ENCODE measurements at regions not wholly inside any gene's neighbourhood (a gene's known extent, or its start where the extent isn't known, plus 50 kb on each side); places are given as distances from the start of the nearest gene placed in this dataset.

DNA sequence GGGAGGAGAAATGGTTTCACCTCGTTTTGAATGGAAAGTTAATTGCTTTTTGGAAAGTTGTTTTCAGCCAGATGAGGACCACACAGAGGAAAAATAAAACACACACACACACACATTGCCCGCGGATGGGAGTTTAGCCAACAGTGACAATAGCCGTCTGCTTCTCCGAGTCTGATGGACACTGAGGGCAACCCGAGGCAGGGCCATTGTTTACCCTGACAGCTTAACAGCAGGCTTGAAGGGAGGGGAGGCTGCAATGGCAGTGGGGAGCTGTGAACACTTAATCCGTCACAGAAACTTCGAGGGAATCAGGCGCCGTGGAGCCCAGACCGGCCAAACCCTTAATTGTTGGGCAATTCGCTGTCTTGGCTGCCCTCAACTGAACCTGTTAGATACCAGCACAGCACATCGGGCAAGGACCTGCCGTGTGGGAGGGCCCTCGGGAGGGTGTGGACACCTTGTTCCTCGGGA is 145.9 kb downstream of the ACKR3 start:
- TF ChIP-seq EP300 (IDR thresholded peaks at IDR 0.05) (no peak), POLR2A (IDR thresholded peaks at IDR 0.05) (no peak), POLR2AphosphoS5 (IDR thresholded peaks at IDR 0.05) (no peak)
- TF ChIP-seq, protein P1, sequence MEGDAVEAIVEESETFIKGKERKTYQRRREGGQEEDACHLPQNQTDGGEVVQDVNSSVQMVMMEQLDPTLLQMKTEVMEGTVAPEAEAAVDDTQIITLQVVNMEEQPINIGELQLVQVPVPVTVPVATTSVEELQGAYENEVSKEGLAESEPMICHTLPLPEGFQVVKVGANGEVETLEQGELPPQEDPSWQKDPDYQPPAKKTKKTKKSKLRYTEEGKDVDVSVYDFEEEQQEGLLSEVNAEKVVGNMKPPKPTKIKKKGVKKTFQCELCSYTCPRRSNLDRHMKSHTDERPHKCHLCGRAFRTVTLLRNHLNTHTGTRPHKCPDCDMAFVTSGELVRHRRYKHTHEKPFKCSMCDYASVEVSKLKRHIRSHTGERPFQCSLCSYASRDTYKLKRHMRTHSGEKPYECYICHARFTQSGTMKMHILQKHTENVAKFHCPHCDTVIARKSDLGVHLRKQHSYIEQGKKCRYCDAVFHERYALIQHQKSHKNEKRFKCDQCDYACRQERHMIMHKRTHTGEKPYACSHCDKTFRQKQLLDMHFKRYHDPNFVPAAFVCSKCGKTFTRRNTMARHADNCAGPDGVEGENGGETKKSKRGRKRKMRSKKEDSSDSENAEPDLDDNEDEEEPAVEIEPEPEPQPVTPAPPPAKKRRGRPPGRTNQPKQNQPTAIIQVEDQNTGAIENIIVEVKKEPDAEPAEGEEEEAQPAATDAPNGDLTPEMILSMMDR (IDR thresholded peaks at IDR 0.05), result no peak
- Histone ChIP-seq H3K9me3 (no peaks in the 10 kb centered on the region), H3K4me3 (no peak overlapping the region), H3K27me3 (no peaks in the 10 kb centered on the region), H3K4me1 (peaks cover 0 to 25% (median 16%) of the 10 kb centered on the region in 4 donors), H3K36me3 (no peaks in the 10 kb centered on the region), H3K27ac (no peak overlapping the region)
- no peak for DNase-seq
- intact Hi-C loops (cut with DNase I), result loop anchor here (5.0 kb wide), 1 partner anchor 33 kb away; no protein-coding TSS in a partner anchor
- WGBS, 2 donors, result 21 to 34% methylated on average over 16 of the region's 16 CpGs

DNA sequence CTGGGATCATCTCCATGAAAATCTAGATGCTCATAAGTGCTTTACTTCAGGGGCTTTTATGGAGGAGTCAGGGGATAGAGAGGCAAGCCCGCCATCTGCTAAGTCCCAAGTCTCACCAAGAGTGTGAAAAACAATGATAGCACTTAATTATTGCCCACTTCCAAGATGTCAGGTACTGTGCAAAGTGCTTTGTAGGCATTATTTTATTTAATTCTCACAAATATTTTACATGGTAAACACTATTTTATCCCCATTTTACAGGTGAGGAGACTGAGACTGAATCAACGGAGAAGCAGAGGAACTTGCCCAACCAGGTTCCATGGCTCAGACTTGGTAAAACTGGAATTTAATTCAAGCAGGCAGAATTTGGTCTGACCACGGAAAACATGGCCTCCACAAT is 147.5 kb downstream of the ACKR3 start:
- Histone ChIP-seq H3K4me1 (peaks cover 0 to 23% (median 15%) of the 10 kb centered on the region in 4 donors), H3K36me3 (no peaks in the 10 kb centered on the region), H3K4me3 (no peak overlapping the region), H3K9me3 (no peaks in the 10 kb centered on the region), H3K27me3 (no peaks in the 10 kb centered on the region), H3K27ac (no peak overlapping the region)
- WGBS, 2 donors, result 90 to 94% methylated on average over 3 of the region's 3 CpGs
- DNase-seq, result no peak
- TF ChIP-seq POLR2AphosphoS5 (IDR thresholded peaks at IDR 0.05) (no peak), EP300 (IDR thresholded peaks at IDR 0.05) (no peak), POLR2A (IDR thresholded peaks at IDR 0.05) (no peak)
- TF ChIP-seq, protein P1 (IDR thresholded peaks at IDR 0.05), result no peak
- intact Hi-C loops (cut with DNase I), result loop anchor here (5.0 kb wide), 1 partner anchor 35 kb away; no protein-coding TSS in a partner anchor

DNA sequence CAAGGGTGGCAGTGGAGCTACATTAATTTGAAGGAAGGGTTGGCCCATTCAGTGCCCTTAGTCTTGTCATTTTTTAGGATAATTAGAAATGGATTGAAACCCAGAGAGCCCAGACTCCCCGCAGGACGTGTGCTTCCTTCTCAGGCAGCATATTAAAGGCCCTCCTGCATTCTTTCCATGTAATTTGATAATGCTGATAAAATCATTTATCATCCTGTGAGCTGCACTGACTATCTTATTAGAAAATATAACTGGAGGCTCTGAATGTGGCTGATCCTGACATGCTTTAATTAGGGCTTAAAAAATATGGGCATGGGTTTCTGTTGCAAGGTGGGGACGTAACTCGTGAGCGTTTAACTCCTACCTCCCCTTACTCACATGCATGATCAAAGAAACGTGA is 148.1 kb downstream of the ACKR3 start:
- intact Hi-C loops (cut with DNase I), result loop anchor here (5.0 kb wide), 1 partner anchor 35 kb away; no protein-coding TSS in a partner anchor
- Histone ChIP-seq H3K36me3 (no peaks in the 10 kb centered on the region), H3K27ac (no peak overlapping the region), H3K4me3 (no peak overlapping the region), H3K9me3 (no peaks in the 10 kb centered on the region), H3K27me3 (no peaks in the 10 kb centered on the region), H3K4me1 (peaks cover 0 to 16% (median 13%) of the 10 kb centered on the region in 4 donors)
- TF ChIP-seq POLR2A (IDR thresholded peaks at IDR 0.05) (no peak), EP300 (IDR thresholded peaks at IDR 0.05) (no peak), POLR2AphosphoS5 (IDR thresholded peaks at IDR 0.05) (no peak)
- TF ChIP-seq, protein P1 (IDR thresholded peaks at IDR 0.05), result no peak
- WGBS, 2 donors, result 72 to 83% methylated on average over 6 of the region's 6 CpGs
- no peak for DNase-seq

DNA sequence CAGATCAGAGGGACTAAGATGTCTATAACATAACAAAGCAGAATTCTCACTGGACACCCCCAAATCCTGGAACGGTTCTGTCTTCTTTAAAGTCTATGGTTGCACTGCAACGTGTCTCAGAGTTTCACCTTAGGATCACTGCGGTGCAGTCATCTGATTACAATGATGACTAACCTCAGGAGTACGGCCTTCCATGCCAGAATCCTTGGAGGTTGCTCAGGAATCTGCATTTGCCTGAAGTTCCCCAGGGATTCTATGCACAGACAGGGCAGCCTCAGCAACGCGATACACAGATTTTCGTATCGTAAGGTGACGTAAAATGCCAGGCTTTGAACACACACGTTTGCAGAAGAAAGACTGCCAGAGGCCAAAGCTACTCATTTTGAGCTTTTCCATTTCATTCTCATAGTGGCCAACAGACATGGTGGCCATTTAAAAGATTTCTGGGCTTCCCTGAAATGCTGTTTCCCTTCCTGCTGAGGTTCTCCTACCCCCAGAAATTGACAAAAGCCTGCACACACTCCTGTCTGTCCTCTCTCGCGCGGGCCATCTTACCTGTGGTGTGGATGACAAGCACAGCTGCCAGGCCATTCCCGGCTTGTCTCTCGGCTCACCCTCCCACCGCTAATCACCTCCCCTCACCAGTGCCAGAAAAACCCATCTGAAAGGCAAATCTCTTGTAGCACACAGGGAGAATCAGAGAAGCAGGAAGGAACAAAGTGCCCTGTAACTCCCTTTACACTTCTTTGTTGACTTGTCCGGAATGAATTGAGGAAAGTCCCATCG is 148.8 kb downstream of the ACKR3 start:
- no peak for DNase-seq
- 86 to 92% methylated on average over 18 of the region's 18 CpGs for WGBS, 2 donors
- H3K27me3 ChIP-seq, result no peaks in the 10 kb centered on the region
- no peak overlapping the region for H3K4me3 ChIP-seq
- intact Hi-C loops (cut with DNase I), result loop anchor here (5.0 kb wide), 1 partner anchor 36 kb away; no protein-coding TSS in a partner anchor
- no peaks in the 10 kb centered on the region for H3K36me3 ChIP-seq
- H3K9me3 ChIP-seq, result no peaks in the 10 kb centered on the region
- H3K27ac ChIP-seq, result no peak overlapping the region
- peaks cover 0 to 13% (median 10%) of the 10 kb centered on the region in 4 donors for H3K4me1 ChIP-seq
- TF ChIP-seq POLR2AphosphoS5 (IDR thresholded peaks at IDR 0.05) (no peak), EP300 (IDR thresholded peaks at IDR 0.05) (no peak), POLR2A (IDR thresholded peaks at IDR 0.05) (no peak)
- TF ChIP-seq, protein P1 (IDR thresholded peaks at IDR 0.05), result no peak
